H1 (cell line): ENCODE measurements at regions not wholly inside any gene's neighbourhood (a gene's known extent, or its start where the extent isn't known, plus 50 kb on each side); places are given as distances from the start of the nearest gene placed in this dataset.

ENCODE experiments used
- CTCF ChIP-seq, 3 experiments: IDR thresholded peaks; 1 replicate in 2 of 3; 2 replicates in 1 of 3; pipeline versions ENCODE4 v1.5.1 to v1.6.1; 2011; ENCODE audit warnings: low read length in 3 of 3, mild to moderate bottlenecking in 3 of 3, inconsistent platforms in 2 of 3, low read depth in 1 of 3, moderate library complexity in 1 of 3; ENCODE audit not compliant: insufficient read depth in 1 of 3; ENCODE audit errors: control extremely low read depth in 1 of 3
- SP4 ChIP-seq: IDR thresholded peaks from 2 replicates; pipeline ENCODE4 v1.6.1; 2012; ENCODE audit warnings: low read length, inconsistent platforms

DNA sequence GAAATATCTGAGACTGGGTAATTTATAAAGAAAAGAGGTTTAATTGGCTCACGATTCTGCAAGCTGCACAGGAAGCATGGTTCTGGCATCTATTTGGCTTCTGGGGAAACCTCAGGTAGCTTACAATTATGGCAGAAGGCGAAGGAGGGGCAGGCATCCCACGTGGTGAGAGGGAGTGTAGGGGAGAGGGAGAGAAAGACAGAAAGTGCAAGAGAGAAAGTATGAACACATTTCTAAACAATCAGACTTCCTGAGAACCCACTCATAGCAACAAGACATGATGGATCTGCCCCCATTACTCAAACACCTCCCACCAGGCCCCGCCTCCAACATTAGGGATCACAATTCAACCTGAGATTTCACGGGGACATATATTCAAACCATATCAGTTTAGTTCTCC lies 107.4 kb downstream of the PERP start (continued):
- TF ChIP-seq CTCF (IDR thresholded peaks at IDR 0.05; ENCODE audit: control extremely low read depth in 1 of 3, insufficient read depth in 1 of 3, low read depth in 1 of 3, low read length in 3 of 3): no peak
- TF ChIP-seq SP4: no peak
